ES-I3 (cell line): ENCODE measurements at regions not wholly inside any gene's neighbourhood (a gene's known extent, or its start where the extent isn't known, plus 50 kb on each side); places are given as distances from the start of the nearest gene placed in this dataset.
"Not testable (repeated sequence)": the region's sequence is repeated elsewhere in the genome, so short reads cannot be mapped to it uniquely, and the experiment has no call there.

Experiments used
- H3K36me3 ChIP-seq: 2 replicates; pipeline ENCODE4 v1.6.1; 2013; ENCODE audit warnings: mild to moderate bottlenecking, low read length, control low read depth, moderate library complexity; ENCODE audit not compliant: insufficient read depth
- H3K4me1 ChIP-seq: 2 replicates; pipeline ENCODE4 v1.6.1; 2013; ENCODE audit warnings: mild to moderate bottlenecking, control low read depth, low read length; ENCODE audit not compliant: insufficient read depth
- H3K9ac ChIP-seq: 2 replicates; pipeline ENCODE4 v1.6.1; 2013; ENCODE audit warnings: low read depth, mild to moderate bottlenecking, low read length, moderate library complexity
- H3K9me3 ChIP-seq: 2 replicates; pipeline ENCODE4 v1.6.1; 2013; ENCODE audit warnings: mild to moderate bottlenecking, low read length, moderate library complexity; ENCODE audit not compliant: control insufficient read depth, insufficient read depth

GRCh38 chr2:125797192-125797591 is 858.8 kb upstream of the GYPC start:
- Histone ChIP-seq H3K4me1 (no peaks in the 10 kb centered on the region), H3K9me3 (peaks cover 5% of the 10 kb centered on the region), H3K36me3 (no peaks in the 10 kb centered on the region), H3K9ac (no peak overlapping the region)

DNA sequence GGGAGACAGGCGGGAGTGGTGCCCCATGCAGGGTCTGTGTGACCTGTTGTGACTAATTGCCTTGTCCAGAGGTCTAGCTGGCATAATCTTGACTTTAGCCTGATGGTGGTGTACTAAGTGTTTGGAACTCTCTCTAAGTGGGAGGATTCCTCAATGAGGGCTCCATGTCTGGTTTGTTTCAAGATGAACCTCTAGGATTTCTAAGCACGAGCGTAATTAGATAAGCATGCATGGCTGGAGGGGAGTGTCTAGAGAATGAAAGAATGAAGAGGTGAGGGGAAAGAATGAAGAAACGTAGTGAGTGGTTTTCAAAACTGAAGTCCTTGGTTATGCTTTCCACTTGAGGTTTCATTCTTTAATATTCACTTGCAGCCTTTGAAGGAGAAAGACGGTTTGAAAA is 833.2 kb upstream of the GYPC start:
- Histone ChIP-seq H3K9me3 (no peaks in the 10 kb centered on the region), H3K4me1 (no peaks in the 10 kb centered on the region), H3K9ac (no peak overlapping the region), H3K36me3 (no peaks in the 10 kb centered on the region)

DNA sequence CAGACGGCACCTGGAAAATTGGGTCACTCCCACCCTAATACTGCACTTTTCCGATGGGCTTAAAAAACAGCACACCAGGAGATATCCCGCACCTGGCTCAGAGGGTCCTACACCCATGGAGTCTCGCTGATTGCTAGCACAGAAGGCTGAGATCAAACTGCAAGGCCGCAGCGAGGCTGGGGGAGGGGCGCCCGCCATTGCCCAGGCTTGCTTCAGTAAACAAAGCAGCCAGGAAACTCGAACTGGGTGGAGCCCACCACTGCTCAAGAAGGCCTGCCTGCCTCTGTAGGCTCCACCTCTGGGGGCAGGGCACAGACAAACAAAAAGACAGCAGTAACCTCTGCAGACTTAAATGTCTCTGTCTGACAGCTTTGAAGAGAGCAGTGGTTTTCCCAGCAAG is 830.2 kb upstream of the GYPC start:
- H3K4me1 ChIP-seq, H3K9ac ChIP-seq, H3K36me3 ChIP-seq, H3K9me3 ChIP-seq: not testable (repeated sequence)

DNA sequence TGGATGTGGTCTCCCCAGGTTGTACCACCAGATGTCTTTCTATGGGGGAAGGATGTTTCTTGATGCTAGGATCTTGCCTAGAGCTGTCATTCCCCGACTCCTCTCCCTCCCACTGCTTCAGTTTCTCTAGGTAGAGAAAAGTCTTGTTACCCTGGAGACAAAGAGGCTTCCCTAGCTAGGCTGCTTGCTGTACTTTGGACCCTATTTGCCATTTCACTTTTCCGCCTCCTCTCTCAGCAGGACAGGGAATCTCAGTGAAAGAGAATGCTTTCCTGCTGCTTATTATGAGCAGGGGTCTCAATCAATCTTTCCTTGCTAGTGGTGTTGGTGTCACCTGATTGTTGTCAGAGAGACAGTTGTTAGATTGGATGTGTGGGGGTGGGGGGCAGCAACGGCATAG is 818.8 kb upstream of the GYPC start:
- Histone ChIP-seq H3K9me3 (no peaks in the 10 kb centered on the region), H3K36me3 (no peaks in the 10 kb centered on the region), H3K4me1 (no peaks in the 10 kb centered on the region), H3K9ac (no peak overlapping the region)

- H3K9me3 ChIP-seq = no peaks in the 10 kb centered on the region
- H3K36me3 ChIP-seq = no peaks in the 10 kb centered on the region
- H3K9ac ChIP-seq = no peak overlapping the region
- H3K4me1 ChIP-seq = no peaks in the 10 kb centered on the region
Observed at GRCh38 chr2:125837611-125838010, 818.3 kb upstream of the GYPC start.

GRCh38 chr2:125839945-125840344 is 816.0 kb upstream of the GYPC start:
- Histone ChIP-seq H3K36me3 (no peaks in the 10 kb centered on the region), H3K9ac (no peak overlapping the region), H3K4me1 (no peaks in the 10 kb centered on the region), H3K9me3 (no peaks in the 10 kb centered on the region)

GRCh38 chr2:125842041-125842440 is 813.9 kb upstream of the GYPC start:
- H3K36me3 ChIP-seq = no peaks in the 10 kb centered on the region
- H3K9ac ChIP-seq = no peak overlapping the region
- no peaks in the 10 kb centered on the region for H3K9me3 ChIP-seq
- no peaks in the 10 kb centered on the region for H3K4me1 ChIP-seq

DNA sequence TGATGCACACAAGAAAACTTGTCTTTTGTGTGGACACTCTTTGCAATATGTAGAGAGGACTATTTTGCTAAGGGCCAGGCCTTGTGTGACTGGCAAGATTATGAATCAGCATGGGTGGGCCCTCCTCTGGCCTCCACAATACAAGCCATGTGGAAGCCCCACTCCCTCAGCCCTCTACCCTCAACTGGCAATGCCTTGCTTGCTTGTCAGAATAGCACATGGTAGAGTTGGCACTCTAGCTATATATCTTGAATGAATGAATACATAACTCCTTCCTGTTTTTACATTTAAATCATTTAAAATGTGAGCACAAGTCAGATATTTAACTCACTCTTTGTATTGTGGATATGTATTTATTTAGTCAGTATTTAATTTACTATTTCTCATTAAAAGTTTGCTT is 805.4 kb upstream of the GYPC start:
- no peak overlapping the region for H3K9ac ChIP-seq
- H3K36me3 ChIP-seq = no peaks in the 10 kb centered on the region

GRCh38 chr2:125852364-125852763 is 803.6 kb upstream of the GYPC start:
- Histone ChIP-seq H3K4me1 (no peaks in the 10 kb centered on the region), H3K9ac (no peak overlapping the region), H3K9me3 (no peaks in the 10 kb centered on the region), H3K36me3 (no peaks in the 10 kb centered on the region)

More for the DNA sequence above, 805.4 kb upstream of the GYPC start:
- Histone ChIP-seq H3K4me1 (no peaks in the 10 kb centered on the region), H3K9me3 (no peaks in the 10 kb centered on the region)

GRCh38 chr2:125853626-125854025 is 802.3 kb upstream of the GYPC start:
- H3K9ac ChIP-seq = no peak overlapping the region
- H3K36me3 ChIP-seq = no peaks in the 10 kb centered on the region
- no peaks in the 10 kb centered on the region for H3K9me3 ChIP-seq
- H3K4me1 ChIP-seq = no peaks in the 10 kb centered on the region

- Histone ChIP-seq H3K9me3 (no peaks in the 10 kb centered on the region), H3K9ac (no peak overlapping the region), H3K4me1 (no peaks in the 10 kb centered on the region)
Observed at GRCh38 chr2:125855204-125855603, 800.8 kb upstream of the GYPC start.

GRCh38 chr2:125857971-125858794 is 797.8 kb upstream of the GYPC start:
- Histone ChIP-seq H3K9me3 (no peaks in the 10 kb centered on the region), H3K4me1 (no peaks in the 10 kb centered on the region), H3K36me3 (no peaks in the 10 kb centered on the region), H3K9ac (no peak overlapping the region)

More at GRCh38 chr2:125855204-125855603, 800.8 kb upstream of the GYPC start:
- no peaks in the 10 kb centered on the region for H3K36me3 ChIP-seq

DNA sequence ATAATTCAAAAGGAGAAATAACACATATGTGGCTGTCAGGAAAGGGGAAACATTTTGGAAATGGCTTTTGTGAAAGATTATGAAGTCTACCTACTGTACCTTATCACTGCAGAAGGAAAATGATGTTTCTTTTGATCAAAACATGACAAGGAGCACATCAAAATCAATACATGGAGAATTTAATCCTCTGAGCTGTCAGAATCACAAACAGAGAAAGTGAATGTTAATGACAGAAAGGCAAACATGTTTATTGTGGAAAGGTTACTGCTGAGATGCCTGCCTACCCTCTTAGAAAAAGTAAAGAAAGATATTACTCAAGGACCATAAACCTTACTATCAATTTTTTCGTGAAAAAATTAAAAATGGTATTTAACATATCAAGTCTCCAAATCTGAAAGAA is 794.5 kb upstream of the GYPC start:
- H3K9ac ChIP-seq = no peak overlapping the region
- H3K36me3 ChIP-seq = no peaks in the 10 kb centered on the region
- H3K9me3 ChIP-seq = no peaks in the 10 kb centered on the region
- no peaks in the 10 kb centered on the region for H3K4me1 ChIP-seq

DNA sequence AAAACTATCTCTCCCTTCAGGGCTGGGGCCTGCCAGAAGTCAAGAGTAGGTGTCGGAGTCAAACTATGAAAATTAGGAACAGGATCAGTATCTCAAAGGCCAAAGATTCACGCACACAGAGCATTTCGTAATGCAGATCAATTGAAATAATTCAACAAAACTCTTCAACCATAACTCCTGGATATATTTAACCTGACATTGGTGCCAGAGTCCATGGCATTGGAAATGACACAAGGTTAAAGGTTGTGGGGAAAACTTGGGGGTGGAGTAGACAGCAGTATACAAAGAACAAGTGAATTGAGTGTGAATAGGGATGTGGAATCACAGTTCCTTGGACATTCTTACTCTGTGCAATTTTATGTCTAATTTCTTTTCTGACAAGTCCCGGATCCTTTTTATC is 788.0 kb upstream of the GYPC start:
- Histone ChIP-seq H3K4me1 (peaks cover 3% of the 10 kb centered on the region; the same call in 1 of the 2 replicates), H3K9me3 (no peaks in the 10 kb centered on the region), H3K9ac (no peak overlapping the region)

DNA sequence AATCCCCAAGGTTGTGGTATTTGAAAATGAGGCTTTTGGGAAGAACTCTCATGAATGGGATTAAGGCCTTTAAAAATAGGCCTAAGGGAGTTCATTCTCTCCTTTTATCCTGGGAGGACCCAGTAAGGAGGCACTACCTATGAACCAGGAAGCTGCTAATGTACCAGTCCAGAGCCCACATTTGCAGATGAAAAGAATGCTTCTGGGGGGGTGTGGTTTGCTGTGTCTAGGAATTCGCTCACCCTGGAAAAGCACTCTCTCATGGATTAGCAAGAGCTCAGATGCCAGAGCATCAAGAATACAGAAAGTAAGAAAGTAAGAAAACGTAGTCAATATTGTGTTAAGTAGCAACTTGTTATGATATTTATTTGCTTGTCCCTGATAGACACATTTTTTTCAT is 785.7 kb upstream of the GYPC start:
- H3K9ac ChIP-seq = no peak overlapping the region
- no peaks in the 10 kb centered on the region for H3K9me3 ChIP-seq
- H3K36me3 ChIP-seq = no peaks in the 10 kb centered on the region
- peaks cover 3% of the 10 kb centered on the region; the same call in 1 of the 2 replicates for H3K4me1 ChIP-seq

More for the DNA sequence above, 788.0 kb upstream of the GYPC start:
- H3K36me3 ChIP-seq = no peaks in the 10 kb centered on the region
